Activated CD4-positive, alpha-beta T cell treated with anti-CD3 and anti-CD28 coated beads for 4 hours (primary cell): ENCODE measurements at regions not wholly inside any gene's neighbourhood (a gene's known extent, or its start where the extent isn't known, plus 50 kb on each side); places are given as distances from the start of the nearest gene placed in this dataset.
"Not testable (repeated sequence)": the region's sequence is repeated elsewhere in the genome, so short reads cannot be mapped to it uniquely, and the experiment has no call there.

Source experiments
- DNase-seq, 2 donors: peaks; one replicate each; pipeline ENCODE4 v3.0.0-alpha.2; 2020

- DNase-seq: no peak
Measured at GRCh38 chr1:38497921-38498656, 361.5 kb downstream of the RRAGC start.

GRCh38 chr1:38493306-38493705, 366.3 kb downstream of the RRAGC start:
- not testable (repeated sequence) for DNase-seq

GRCh38 chr1:38489844-38490270, 369.7 kb downstream of the RRAGC start:
- peak; percentile 5 to 36 for DNase-seq

GRCh38 chr1:38488162-38488898, 371.2 kb downstream of the RRAGC start:
- no peak for DNase-seq

GRCh38 chr1:38487396-38487795, 372.2 kb downstream of the RRAGC start:
- DNase-seq: no peak

- no peak for DNase-seq
Measured at GRCh38 chr1:38486085-38486484, 373.5 kb downstream of the RRAGC start.

GRCh38 chr1:38481871-38482826, 377.4 kb downstream of the RRAGC start:
- no peak for DNase-seq

- DNase-seq: not testable (repeated sequence)
Measured at GRCh38 chr1:38479662-38480061, 379.9 kb downstream of the RRAGC start.

- no peak for DNase-seq
Measured at GRCh38 chr1:38477811-38478210, 381.8 kb downstream of the RRAGC start.

- DNase-seq: no peak
Measured at GRCh38 chr1:38476850-38477178, 382.8 kb downstream of the RRAGC start.

GRCh38 chr1:38476111-38476849, 383.3 kb downstream of the RRAGC start:
- no peak for DNase-seq

GRCh38 chr1:38475624-38476005, 384.0 kb downstream of the RRAGC start:
- no peak for DNase-seq

GRCh38 chr1:38474738-38475623, 384.6 kb downstream of the RRAGC start:
- DNase-seq: no peak

GRCh38 chr1:38466487-38466886, 393.1 kb downstream of the RRAGC start:
- no peak for DNase-seq

GRCh38 chr1:38465460-38465859, 394.1 kb downstream of the RRAGC start:
- no peak for DNase-seq

GRCh38 chr1:38464071-38464661, 395.4 kb downstream of the RRAGC start:
- DNase-seq: no peak

GRCh38 chr1:38463074-38463473, 396.5 kb downstream of the RRAGC start:
- no peak for DNase-seq

GRCh38 chr1:38456531-38456876, 403.1 kb downstream of the RRAGC start:
- no peak for DNase-seq

GRCh38 chr1:38455829-38456530, 403.6 kb downstream of the RRAGC start:
- DNase-seq: no peak

GRCh38 chr1:38454749-38455441, 404.7 kb downstream of the RRAGC start:
- no peak for DNase-seq
